ENCODE measurements at regions not wholly inside any gene's neighbourhood (a gene's known extent, or its start where the extent isn't known, plus 50 kb on each side); places are given as distances from the start of the nearest gene placed in this dataset.

DNA sequence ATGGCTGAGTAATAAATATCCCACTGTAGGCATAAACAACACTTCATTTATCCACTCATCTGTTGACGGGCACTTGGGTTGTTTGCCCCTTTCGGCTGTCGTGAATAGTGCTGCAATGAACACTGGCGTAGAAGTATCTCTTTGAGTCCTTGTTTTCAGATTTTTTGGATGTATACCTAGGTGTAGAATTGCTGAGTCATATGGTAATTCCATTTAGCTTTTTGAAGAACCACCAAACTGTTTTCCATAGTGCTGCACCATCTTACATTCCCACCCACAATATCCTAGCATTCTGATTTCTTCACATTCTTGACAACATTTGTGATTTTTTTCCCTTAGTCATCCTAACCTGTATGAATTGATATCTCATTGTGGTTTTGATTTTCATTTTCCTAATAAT lies 109.0 kb downstream of the NXNL2 start:
- no peaks in the 10 kb centered on the region; the same call in 1 of the 2 replicates for H3K9me1 ChIP-seq (ENCODE audit: insufficient read depth, low read length)
- no CpG with 5 or more reads among the region's 4 CpGs for WGBS, 2 experiments (ENCODE audit: extremely low coverage in 2 of 2, insufficient read length in 1 of 2)
- H3K56ac ChIP-seq (ENCODE audit: extremely low read depth, insufficient read depth, low read length): no peak overlapping the region; the same call in 1 of the 2 replicates
- no peak overlapping the region for H2AK9ac ChIP-seq (replicated peaks; ENCODE audit: low read depth, low read length, poor library complexity)
- peaks cover 11% of the 10 kb centered on the region for H3K4me1 ChIP-seq (ENCODE audit: control insufficient read depth, insufficient read depth, low read length)
- no peaks in the 10 kb centered on the region for H3K79me1 ChIP-seq (ENCODE audit: low read depth in 1 of 2, low read length in 2 of 2)
- H4K8ac ChIP-seq (ENCODE audit: low read depth in 2 of 2, low read length in 2 of 2): no peak overlapping the region
- H2BK120ac ChIP-seq (ENCODE audit: low read depth, low read length): 0 out of 2 replicates have a peak overlapping the region, but pooled peaks have one; percentile 8
- peak overlapping the region; percentile 18; the same call in 1 of the 2 replicates for H2BK20ac ChIP-seq (ENCODE audit: low read depth, low read length)
- intact Hi-C loops (cut with micrococcal nuclease): no loop called here
- no peak overlapping the region for H3K4ac ChIP-seq (ENCODE audit: low read depth, low read length)
- peak overlapping the region; percentile 72; the same call in 1 of the 2 replicates for H3K18ac ChIP-seq (ENCODE audit: low read depth, low read length)
- H3K27ac ChIP-seq (ENCODE audit: insufficient read depth, low read length): no peak overlapping the region
- ATAC-seq (ENCODE audit: low read depth) (no peak), DNase-seq (no peak)
- no peak overlapping the region for H3K4me3 ChIP-seq (ENCODE audit: insufficient read depth, low read depth, low read length)
- H2AFZ ChIP-seq (replicated peaks; ENCODE audit: low read length, poor library complexity): no peak overlapping the region
- no TSS peak for BruUV-seq (replicated peaks)
- H4K5ac ChIP-seq (ENCODE audit: low read depth, low read length): peak overlapping the region; percentile 43; the same call in 1 of the 2 replicates
- no peaks in the 10 kb centered on the region for H3K27me3 ChIP-seq (ENCODE audit: control insufficient read depth, insufficient read depth, low read length)
- in situ Hi-C loops (cut with MboI; ENCODE audit: low sequenced_read_pairs): no loop called here
- H2AK5ac ChIP-seq (ENCODE audit: low read depth, low read length): no peak overlapping the region
- peaks cover 3% of the 10 kb centered on the region; the same call in 1 of the 2 replicates for H3K9me3 ChIP-seq (ENCODE audit: control insufficient read depth, insufficient read depth, low read length)
- no peak overlapping the region for H2BK15ac ChIP-seq (ENCODE audit: low read depth, low read length)
- POLR2A ChIA-PET (ENCODE audit: unreplicated experiment): no interaction called here
- dilution Hi-C loops (cut with HindIII; ENCODE audit: low sequenced_read_pairs, unreplicated experiment): loop anchor here (25.0 kb wide), 1 partner anchor 343 kb away; the partner anchor contains the start of gene S1PR3
- no peak overlapping the region for H2BK5ac ChIP-seq (ENCODE audit: low read depth, low read length, poor library complexity, severe bottlenecking)
- no peaks in the 10 kb centered on the region for H3K36me3 ChIP-seq (ENCODE audit: control insufficient read depth, insufficient read depth, low read length)
- TF ChIP-seq NFE2L2 (IDR thresholded peaks at IDR 0.05; ENCODE audit: low read depth, low read length): peak; percentile 83
- no peak for TF ChIP-seq BHLHE40 (IDR thresholded peaks at IDR 0.05; ENCODE audit: low read depth, low read length)
- TF ChIP-seq SMC3 (IDR thresholded peaks at IDR 0.05; ENCODE audit: low read depth, low read length): no peak
- TF ChIP-seq MAFK (IDR thresholded peaks at IDR 0.05; ENCODE audit: low read depth, low read length): peak; percentile 46
- no peak for TF ChIP-seq MXI1 (IDR thresholded peaks at IDR 0.05; ENCODE audit: borderline replicate concordance, low read depth, low read length)
- H3K23ac ChIP-seq (ENCODE audit: low read depth, low read length): no peak overlapping the region
- no peak overlapping the region for H4K91ac ChIP-seq (ENCODE audit: insufficient read depth, low read depth, low read length)
- no peak overlapping the region for H3K4me2 ChIP-seq (ENCODE audit: low read depth, low read length)
- CTCF ChIA-PET: no interaction called here
- no peak overlapping the region for H3K9ac ChIP-seq (ENCODE audit: low read depth, low read length)
- H3K14ac ChIP-seq (replicated peaks; ENCODE audit: low read depth, low read length): no peak overlapping the region
- H4K20me1 ChIP-seq (ENCODE audit: insufficient read depth, low read length): no peaks in the 10 kb centered on the region

All from IMR-90 (cell line).